Gastrocnemius medialis (tissue), 4 donors: ENCODE measurements at regions not wholly inside any gene's neighbourhood (a gene's known extent, or its start where the extent isn't known, plus 50 kb on each side); places are given as distances from the start of the nearest gene placed in this dataset.

Experiments
- CTCF ChIP-seq, 5 experiments: fragments of 450-650 bp in 3 of 5; fragments of 200-600 bp in 2 of 5; sonication (generic) in 2 of 5; IDR thresholded peaks in 4 of 5; conservative IDR thresholded peaks in 1 of 5; 1 replicate in 4 of 5; 2 replicates in 1 of 5; pipeline ENCODE4 v1.5.1; 2016 to 2019; ENCODE audit warnings: antibody characterized with exemption in 5 of 5, mild to moderate bottlenecking in 3 of 5, moderate library complexity in 3 of 5
- POLR2A ChIP-seq, 2 donors: fragments of 450-650 bp; IDR thresholded peaks; one replicate each; pipeline ENCODE4 v1.6.1; 2017; ENCODE audit warnings: antibody characterized with exemption in 2 of 2, mild to moderate bottlenecking in 2 of 2, moderate library complexity in 2 of 2

- TF ChIP-seq CTCF (IDR thresholded peaks at IDR 0.05 in 4 of 5, conservative IDR thresholded peaks at IDR 0.05 in 1 of 5), result no peak
- TF ChIP-seq POLR2A (IDR thresholded peaks at IDR 0.05), result no peak
Measured at GRCh38 chr20:60321601-60322000, 363.4 kb downstream of the CDH26 start.
